GM12878 (cell line): ENCODE measurements at regions not wholly inside any gene's neighbourhood (a gene's known extent, or its start where the extent isn't known, plus 50 kb on each side); places are given as distances from the start of the nearest gene placed in this dataset.

ENCODE experiments used
- ATAC-seq: fragments of 200-7000 bp; cut with Tn5 transposase; 3 replicates; pipeline ENCODE4 v1.9.1; 2020; ENCODE audit warnings: mild to moderate bottlenecking, moderate library complexity
- BruUV-seq: library from RNA; stranded (reverse); fragments of 400-500 nt; replicated peaks from 2 replicates; lab custom pipeline; 2021; lab: Mats Ljungman, UMichigan
- CTCF ChIA-PET: fragments of 300-600 bp; sonication (Branson Sonifier 250); formaldehyde crosslinking; extraction: SDS; loops from one replicate; lab custom pipeline; 2021; ENCODE audit warnings: inconsistent platforms; lab: Yijun Ruan, JAX
- POLR2A ChIA-PET: fragments of 350-600 bp; formaldehyde crosslinking; extraction: SDS; loops from one replicate; lab custom pipeline; 2021; ENCODE audit warnings: inconsistent platforms; lab: Charles Lee
- RAD21 ChIA-PET: fragments of 300-600 bp; sonication (Branson Sonifier 250); formaldehyde crosslinking; loops from one replicate; lab custom pipeline; 2023; ENCODE audit warnings: antibody characterized with exemption; ENCODE audit not compliant: unreplicated experiment; lab: Charles Lee
- SMC1A ChIA-PET: fragments of 300-600 bp; sonication (Branson Sonifier 250); formaldehyde crosslinking; loops from one replicate; lab custom pipeline; 2023; ENCODE audit not compliant: unreplicated experiment, uncharacterized antibody; lab: Charles Lee
- DNase-seq: peaks from one replicate; pipeline ENCODE4 v3.0.0-alpha.2; 2011; ENCODE audit warnings: low read depth, low spot score
- FAIRE-seq: peaks from 3 replicates; lab custom pipeline; 2011; peaks lifted over from hg19 to GRCh38; lab: Jason Lieb, UNC
- H2AFZ ChIP-seq: 2 replicates; pipeline ENCODE4 v1.6.0; 2011; ENCODE audit warnings: low read depth, low read length, control low read depth; ENCODE audit not compliant: control insufficient read depth
- H3K27ac ChIP-seq: 2 replicates; pipeline ENCODE4 v1.5.1; 2011; ENCODE audit warnings: control low read depth; ENCODE audit not compliant: control insufficient read depth, insufficient read depth
- H3K27me3 ChIP-seq, 2 experiments: replicated peaks in 1 of 2; 2 replicates each; pipeline versions ENCODE4 v1.6.0 to v1.6.1; 2011; ENCODE audit warnings: low read length in 1 of 2; ENCODE audit not compliant: control insufficient read depth in 2 of 2, insufficient read depth in 2 of 2
- H3K36me3 ChIP-seq, 2 experiments: 2 replicates each; pipeline ENCODE4 v1.5.1; 2011; ENCODE audit warnings: low read length in 1 of 2; ENCODE audit not compliant: control insufficient read depth in 2 of 2, insufficient read depth in 2 of 2
- H3K4me1 ChIP-seq: 2 replicates; pipeline ENCODE4 v1.6.1; 2011; ENCODE audit warnings: mild to moderate bottlenecking, low read length, moderate library complexity, mixed read lengths; ENCODE audit not compliant: control insufficient read depth, insufficient read depth
- H3K4me2 ChIP-seq: 2 replicates; pipeline ENCODE4 v1.6.0; 2011; ENCODE audit warnings: control low read depth; ENCODE audit not compliant: control insufficient read depth, insufficient read depth
- H3K4me3 ChIP-seq: fragments of 200-600 bp; sonication (generic); 2 replicates; pipeline ENCODE4 v1.5.1; 2016
- H3K79me2 ChIP-seq: 2 replicates; pipeline ENCODE4 v1.6.0; 2011; ENCODE audit warnings: low read length; ENCODE audit not compliant: control insufficient read depth, insufficient read depth
- H3K9ac ChIP-seq: 2 replicates; pipeline ENCODE4 v1.8.0; 2011; ENCODE audit warnings: low read length, control low read depth, mixed read lengths; ENCODE audit not compliant: control insufficient read depth, insufficient read depth
- H3K9me3 ChIP-seq: replicated peaks from 3 replicates; pipeline ENCODE4 v1.5.1; 2011; ENCODE audit warnings: mild to moderate bottlenecking, low read length; ENCODE audit not compliant: control insufficient read depth, insufficient read depth
- H4K20me1 ChIP-seq: 2 replicates; pipeline ENCODE4 v1.6.0; 2011; ENCODE audit not compliant: control insufficient read depth, insufficient read depth
- FOXK2 ChIP-seq: fragments of 450-650 bp; IDR thresholded peaks from 2 replicates; pipeline ENCODE4 v1.6.1; 2017; ENCODE audit warnings: mild to moderate bottlenecking, moderate library complexity
- PAX5 ChIP-seq: IDR thresholded peaks from 2 replicates; pipeline ENCODE4 v1.6.1; 2011; ENCODE audit warnings: low read depth, low read length, borderline replicate concordance
- ZNF622 ChIP-seq: fragments of 450-650 bp; IDR thresholded peaks from 2 replicates; pipeline ENCODE4 v1.6.1; 2017; ENCODE audit warnings: mild to moderate bottlenecking, inconsistent platforms
- ZSCAN29 ChIP-seq: fragments of 450-650 bp; IDR thresholded peaks from 2 replicates; pipeline ENCODE4 v1.6.1; 2017; ENCODE audit warnings: mild to moderate bottlenecking, moderate library complexity
- WGBS: methylation state at CpG from one replicate; pipeline ENCODE4 v1.1.6; 2016; ENCODE audit warnings: low lambda C conversion rate; ENCODE audit not compliant: insufficient replicate concordance, insufficient coverage; ENCODE audit errors: missing lambda C conversion rate; 5-methylcytosine and 5-hydroxymethylcytosine counted together
- in situ Hi-C: fragments of 300-500 bp; cut with MboI; formaldehyde crosslinking; loops from 9 replicates; pipeline ENCODE4 v1.14.3; 2018; ENCODE audit warnings: mixed read lengths
- intact Hi-C: fragments of 100-400 bp; cut with micrococcal nuclease; formaldehyde crosslinking; loops from one replicate; pipeline ENCODE4 v1.14.2; 2022; ENCODE audit not compliant: unreplicated experiment
- TF ChIP-seq, protein P1 (sequence below): fragments of 450-650 bp; formaldehyde crosslinking; IDR thresholded peaks from 2 replicates; pipeline ENCODE4 v1.4.0; 2022; ENCODE audit warnings: mild to moderate bottlenecking, moderate library complexity
- TF ChIP-seq, protein P2 (sequence below): fragments of 450-650 bp; IDR thresholded peaks from 2 replicates; pipeline ENCODE4 v1.6.1; 2018; ENCODE audit warnings: mild to moderate bottlenecking, low read depth, moderate library complexity; ENCODE audit not compliant: partially characterized antibody

DNA sequence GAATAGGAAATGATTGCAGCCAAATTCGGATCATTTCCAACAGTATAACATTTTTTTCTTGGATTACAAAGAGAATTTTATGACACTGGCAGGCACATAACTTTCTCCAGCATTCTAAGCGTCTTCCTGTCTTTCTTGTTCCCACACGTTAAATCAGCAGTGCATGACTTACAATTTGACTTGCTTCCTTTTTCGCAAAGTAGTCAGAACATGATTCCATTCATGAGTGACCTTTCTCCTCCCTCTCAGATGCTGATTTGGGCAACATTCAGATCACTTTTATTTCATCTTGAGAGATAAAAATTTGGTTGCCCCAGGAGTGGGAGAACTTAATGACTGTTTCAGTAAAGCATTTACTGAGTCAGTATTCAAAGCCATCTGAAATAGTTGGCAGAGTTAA lies 858.7 kb upstream of the ACVR2A start:
- Histone ChIP-seq H3K9me3 (no peaks in the 10 kb centered on the region), H3K4me3 (no peak overlapping the region), H3K4me1 (0 out of 2 replicates have a peak, but pooled peaks cover 3% of the 10 kb centered on the region), H3K79me2 (no peaks in the 10 kb centered on the region), H3K4me2 (0 out of 2 replicates have a peak overlapping the region, but pooled peaks have one; percentile 13), H3K36me3 (no peaks in the 10 kb centered on the region), H3K9ac (no peak overlapping the region), H4K20me1 (no peaks in the 10 kb centered on the region), H3K27ac (no peak overlapping the region), H3K27me3 (no peaks in the 10 kb centered on the region), H2AFZ (no peak overlapping the region)
- ChIA-PET SMC1A (no interaction called here), POLR2A (no interaction called here), RAD21 (no interaction called here), CTCF (interaction anchor here (1.5 kb wide), 1 partner anchor 59 kb away, joined by 7 read pairs; no protein-coding TSS in a partner anchor)
- BruUV-seq, result no TSS peak
- TF ChIP-seq ZNF622 (no peak), PAX5 (peak; percentile 89)
- intact Hi-C loops, result no loop called here
- peak; percentile 77 for ATAC-seq
- in situ Hi-C loops, result no loop called here
- DNase-seq, result peak; percentile 23
- 0% methylated on average over 4 of the region's 4 CpGs for WGBS
- peak; percentile 76 for FAIRE-seq

DNA sequence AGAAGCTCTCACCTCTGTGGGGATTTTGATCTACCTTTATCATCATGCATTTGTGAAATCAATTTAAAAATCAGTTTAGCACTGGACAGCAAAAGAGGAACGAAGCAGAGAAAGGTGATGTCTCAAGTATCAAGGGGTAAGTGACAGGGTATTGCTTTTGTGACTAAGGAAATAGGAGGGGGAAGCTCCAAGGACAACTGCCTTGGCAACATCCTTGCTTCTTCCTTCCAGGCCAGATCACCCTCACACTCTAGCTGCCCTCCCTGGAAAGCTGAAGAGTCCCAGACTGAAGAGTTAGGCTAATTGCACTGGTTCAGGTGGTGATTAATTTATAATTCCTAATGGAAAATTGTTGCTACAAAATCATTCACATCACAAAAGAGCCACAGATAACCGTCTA lies 859.1 kb upstream of the ACVR2A start:
- H3K9me3 ChIP-seq, result no peaks in the 10 kb centered on the region
- no peaks in the 10 kb centered on the region for H3K79me2 ChIP-seq
- ChIA-PET RAD21 (no interaction called here), POLR2A (no interaction called here), CTCF (interaction anchor here (1.5 kb wide), 1 partner anchor 58 kb away, joined by 7 read pairs; no protein-coding TSS in a partner anchor), SMC1A (no interaction called here)
- intact Hi-C loops, result no loop called here
- no peak overlapping the region for H3K27ac ChIP-seq
- H3K27me3 ChIP-seq, result no peaks in the 10 kb centered on the region
- in situ Hi-C loops, result no loop called here
- no TSS peak for BruUV-seq
- no peak overlapping the region for H3K4me3 ChIP-seq
- H2AFZ ChIP-seq, result no peak overlapping the region
- WGBS, result 25% methylated on average over 2 of the region's 2 CpGs
- no peak overlapping the region for H3K4me2 ChIP-seq
- H3K9ac ChIP-seq, result no peak overlapping the region
- ATAC-seq (peak; percentile 47), DNase-seq (no peak), FAIRE-seq (no peak)
- TF ChIP-seq, protein P1, sequence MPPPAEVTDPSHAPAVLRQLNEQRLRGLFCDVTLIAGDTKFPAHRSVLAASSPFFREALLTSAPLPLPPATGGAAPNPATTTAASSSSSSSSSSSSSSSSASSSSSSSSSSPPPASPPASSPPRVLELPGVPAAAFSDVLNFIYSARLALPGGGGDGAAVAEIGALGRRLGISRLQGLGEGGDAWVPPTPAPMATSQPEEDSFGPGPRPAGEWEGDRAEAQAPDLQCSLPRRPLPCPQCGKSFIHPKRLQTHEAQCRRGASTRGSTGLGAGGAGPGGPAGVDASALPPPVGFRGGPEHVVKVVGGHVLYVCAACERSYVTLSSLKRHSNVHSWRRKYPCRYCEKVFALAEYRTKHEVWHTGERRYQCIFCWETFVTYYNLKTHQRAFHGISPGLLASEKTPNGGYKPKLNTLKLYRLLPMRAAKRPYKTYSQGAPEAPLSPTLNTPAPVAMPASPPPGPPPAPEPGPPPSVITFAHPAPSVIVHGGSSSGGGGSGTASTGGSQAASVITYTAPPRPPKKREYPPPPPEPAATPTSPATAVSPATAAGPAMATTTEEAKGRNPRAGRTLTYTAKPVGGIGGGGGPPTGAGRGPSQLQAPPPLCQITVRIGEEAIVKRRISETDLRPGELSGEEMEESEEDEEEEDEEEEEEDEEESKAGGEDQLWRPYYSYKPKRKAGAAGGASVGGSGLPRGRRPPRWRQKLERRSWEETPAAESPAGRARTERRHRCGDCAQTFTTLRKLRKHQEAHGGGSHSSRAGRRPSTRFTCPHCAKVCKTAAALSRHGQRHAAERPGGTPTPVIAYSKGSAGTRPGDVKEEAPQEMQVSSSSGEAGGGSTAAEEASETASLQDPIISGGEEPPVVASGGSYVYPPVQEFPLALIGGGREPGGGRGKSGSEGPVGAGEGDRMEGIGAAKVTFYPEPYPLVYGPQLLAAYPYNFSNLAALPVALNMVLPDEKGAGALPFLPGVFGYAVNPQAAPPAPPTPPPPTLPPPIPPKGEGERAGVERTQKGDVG, result no peak
- TF ChIP-seq, protein P2, sequence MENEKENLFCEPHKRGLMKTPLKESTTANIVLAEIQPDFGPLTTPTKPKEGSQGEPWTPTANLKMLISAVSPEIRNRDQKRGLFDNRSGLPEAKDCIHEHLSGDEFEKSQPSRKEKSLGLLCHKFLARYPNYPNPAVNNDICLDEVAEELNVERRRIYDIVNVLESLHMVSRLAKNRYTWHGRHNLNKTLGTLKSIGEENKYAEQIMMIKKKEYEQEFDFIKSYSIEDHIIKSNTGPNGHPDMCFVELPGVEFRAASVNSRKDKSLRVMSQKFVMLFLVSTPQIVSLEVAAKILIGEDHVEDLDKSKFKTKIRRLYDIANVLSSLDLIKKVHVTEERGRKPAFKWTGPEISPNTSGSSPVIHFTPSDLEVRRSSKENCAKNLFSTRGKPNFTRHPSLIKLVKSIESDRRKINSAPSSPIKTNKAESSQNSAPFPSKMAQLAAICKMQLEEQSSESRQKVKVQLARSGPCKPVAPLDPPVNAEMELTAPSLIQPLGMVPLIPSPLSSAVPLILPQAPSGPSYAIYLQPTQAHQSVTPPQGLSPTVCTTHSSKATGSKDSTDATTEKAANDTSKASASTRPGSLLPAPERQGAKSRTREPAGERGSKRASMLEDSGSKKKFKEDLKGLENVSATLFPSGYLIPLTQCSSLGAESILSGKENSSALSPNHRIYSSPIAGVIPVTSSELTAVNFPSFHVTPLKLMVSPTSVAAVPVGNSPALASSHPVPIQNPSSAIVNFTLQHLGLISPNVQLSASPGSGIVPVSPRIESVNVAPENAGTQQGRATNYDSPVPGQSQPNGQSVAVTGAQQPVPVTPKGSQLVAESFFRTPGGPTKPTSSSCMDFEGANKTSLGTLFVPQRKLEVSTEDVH, result no peak
- no peak for TF ChIP-seq ZSCAN29
- TF ChIP-seq FOXK2, result no peak
- H3K4me1 ChIP-seq, result 0 out of 2 replicates have a peak, but pooled peaks cover 3% of the 10 kb centered on the region
- no peaks in the 10 kb centered on the region for H3K36me3 ChIP-seq
- no peaks in the 10 kb centered on the region for H4K20me1 ChIP-seq
